GM19328 (cell line): ENCODE measurements at regions not wholly inside any gene's neighbourhood (a gene's known extent, or its start where the extent isn't known, plus 50 kb on each side); places are given as distances from the start of the nearest gene placed in this dataset.

Experiments used
- ATAC-seq: cut with Tn5 transposase; IDR thresholded peaks from one replicate; pipeline ENCODE4 v1.9.1; 2021; ENCODE audit warnings: mild to moderate bottlenecking, moderate library complexity; ENCODE audit not compliant: unreplicated experiment

DNA sequence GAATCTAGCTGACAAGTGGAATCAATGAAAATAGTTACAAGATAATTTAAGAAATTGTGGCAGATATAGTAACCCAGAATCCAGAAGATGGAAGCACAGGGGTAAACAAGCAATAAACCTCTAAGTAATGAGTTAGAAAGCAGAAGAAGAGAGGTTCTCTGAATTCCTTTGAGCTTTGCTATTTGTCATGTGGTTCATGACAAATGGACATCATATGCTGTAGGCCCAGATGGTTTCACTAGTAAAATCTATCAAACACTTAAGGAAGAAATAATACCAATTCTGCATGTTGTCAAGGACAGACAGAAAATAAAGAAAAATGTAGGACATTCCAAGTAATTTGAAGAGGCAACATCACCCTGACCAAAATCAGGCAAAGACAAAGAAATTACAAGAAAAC lies 480.8 kb upstream of the INTU start:
- ATAC-seq: no peak

DNA sequence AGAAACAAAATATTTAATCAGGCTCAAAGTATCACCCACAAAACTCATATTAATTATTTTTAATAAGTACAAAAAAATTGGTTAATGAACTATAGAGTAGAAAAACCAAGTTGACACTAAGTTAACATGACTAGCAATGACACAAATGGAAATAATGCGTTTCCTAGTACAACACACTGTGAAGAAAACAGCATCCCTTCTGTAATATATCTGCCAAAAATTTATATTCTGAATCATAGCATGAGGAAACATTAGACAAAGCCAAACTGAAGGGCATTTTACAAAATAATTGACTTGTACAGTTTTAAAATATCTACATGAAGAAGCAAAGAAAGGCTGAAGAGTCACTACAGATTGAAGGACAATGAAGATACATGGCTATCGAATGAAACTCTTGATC lies 477.6 kb upstream of the INTU start:
- ATAC-seq: no peak

DNA sequence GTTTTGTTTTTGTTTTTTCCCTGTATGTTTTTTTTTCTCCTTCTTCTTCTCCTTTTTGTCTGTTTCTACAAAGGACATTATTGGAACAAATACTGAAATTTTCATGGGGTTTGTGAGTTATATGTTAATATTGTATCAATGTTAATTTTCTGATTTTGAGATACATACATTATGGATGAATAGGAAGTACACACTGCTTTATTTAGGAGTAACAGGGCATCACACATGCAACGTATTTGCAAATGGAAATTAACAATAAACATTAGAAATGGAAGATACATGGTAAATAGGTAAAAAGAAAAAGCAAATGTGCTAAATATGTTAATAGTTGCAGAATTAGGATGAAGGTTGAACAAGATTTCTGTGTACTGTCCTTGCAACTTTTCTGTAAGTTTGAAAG lies 477.2 kb upstream of the INTU start:
- ATAC-seq: no peak

DNA sequence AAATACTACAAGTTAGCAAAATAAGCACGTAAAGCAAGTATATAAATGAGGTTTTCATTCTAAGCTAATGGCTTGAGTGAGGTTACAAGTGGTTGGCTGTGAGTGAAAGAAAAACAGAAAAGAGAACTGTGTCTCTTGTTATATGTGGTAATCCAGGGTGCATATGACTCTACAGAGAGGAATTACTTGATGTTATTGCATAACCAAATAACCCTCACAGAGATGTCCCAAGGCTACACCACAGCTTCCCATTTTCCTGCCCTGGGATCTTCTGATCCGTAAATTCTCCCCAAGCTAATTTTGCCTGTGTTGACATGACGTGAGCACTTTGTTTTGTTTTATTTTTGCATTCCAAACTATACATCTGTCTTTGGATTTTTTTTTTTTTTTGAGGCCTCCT lies 470.0 kb upstream of the INTU start:
- ATAC-seq: no peak

DNA sequence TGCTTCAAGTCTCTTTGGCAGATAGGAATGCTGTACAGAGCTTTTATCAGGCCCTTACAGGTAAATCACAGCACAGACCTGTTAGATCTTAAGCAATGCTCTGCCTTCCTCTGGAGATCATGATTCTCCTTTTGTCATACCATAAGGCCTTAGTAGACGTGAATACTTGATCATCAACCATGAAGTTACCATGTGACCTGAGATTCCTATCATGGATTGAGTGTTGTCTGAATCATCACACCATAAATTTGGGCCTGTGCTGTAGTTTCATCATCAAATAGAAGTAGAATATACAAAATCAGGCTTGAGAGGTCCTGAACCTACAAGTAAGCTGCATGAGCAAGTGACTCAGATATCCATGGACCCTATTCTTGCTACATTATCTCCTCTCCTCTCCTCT lies 466.8 kb upstream of the INTU start:
- no peak for ATAC-seq

DNA sequence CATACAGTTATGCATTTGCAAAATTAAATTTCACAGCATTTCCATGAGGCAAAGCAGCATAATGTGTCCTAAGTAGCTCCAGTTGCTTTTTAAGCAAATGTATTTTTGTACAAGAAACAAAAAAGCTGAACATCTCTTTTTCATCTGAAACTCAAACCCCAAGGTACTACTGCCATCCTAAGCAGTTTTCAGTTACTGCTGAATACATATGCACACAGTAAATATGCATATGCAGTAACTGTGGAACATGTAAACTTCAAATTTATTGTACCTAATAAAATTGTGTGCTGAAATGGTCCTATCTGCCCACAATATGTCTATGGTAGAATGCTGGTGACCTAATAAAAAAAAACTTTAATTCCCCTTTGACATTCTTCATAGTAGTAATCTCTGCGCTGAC lies 458.6 kb upstream of the INTU start:
- no peak for ATAC-seq

DNA sequence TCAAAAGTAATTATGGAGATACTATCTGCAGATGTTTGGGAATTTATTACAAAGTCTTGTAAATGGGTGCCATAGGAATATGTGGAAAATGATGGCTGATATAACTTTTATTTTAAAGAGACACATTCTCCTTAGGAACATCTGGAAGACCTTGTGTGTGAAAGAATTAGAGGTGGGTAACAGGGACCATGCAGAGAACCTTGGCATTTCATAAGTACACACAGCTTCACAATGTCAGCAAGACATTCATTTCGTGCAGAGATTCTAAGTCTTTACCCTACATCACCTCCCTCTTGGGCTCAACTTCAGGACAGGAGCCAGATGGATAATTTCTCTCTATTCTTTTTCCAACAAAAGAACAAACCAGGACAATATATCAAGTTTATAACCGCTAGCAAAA lies 458.1 kb upstream of the INTU start:
- no peak for ATAC-seq

DNA sequence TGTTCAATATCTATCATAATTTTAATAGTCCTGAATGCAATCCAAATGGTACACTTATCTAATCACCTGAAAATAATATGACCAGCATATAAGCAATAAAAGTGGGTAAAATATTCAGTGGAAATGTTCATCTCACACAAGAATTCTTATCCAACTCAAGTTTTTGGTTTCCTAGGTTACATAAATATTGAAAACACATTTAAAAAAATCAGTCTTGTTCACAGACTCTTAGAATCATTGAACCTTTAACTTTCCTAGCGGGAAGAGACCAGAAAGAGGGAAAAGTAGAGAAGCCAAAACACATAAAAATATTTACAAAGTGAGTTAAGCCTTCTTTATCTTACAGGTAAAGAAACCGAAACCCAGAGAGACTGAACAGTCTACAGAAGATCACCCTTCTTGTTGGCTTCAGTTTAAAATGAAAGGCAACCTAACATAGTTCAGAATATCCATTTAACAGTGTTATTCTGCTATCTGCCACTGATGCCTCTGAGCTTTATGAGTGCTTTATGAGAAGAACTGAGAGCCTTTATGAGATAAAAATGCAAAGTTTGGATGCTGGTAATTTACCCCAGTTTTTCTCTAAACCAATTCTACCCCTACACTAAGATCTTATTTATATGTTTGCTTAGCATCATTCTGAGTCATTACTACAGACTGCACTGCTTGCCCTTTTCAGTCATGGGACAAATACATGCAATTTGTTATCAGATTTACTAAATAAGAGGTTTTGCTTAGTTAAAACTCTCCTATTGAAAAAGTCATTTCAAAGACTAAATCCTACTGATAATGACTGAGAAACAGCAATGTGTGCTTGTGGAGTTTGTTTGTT lies 453.3 kb upstream of the INTU start:
- ATAC-seq: no peak

DNA sequence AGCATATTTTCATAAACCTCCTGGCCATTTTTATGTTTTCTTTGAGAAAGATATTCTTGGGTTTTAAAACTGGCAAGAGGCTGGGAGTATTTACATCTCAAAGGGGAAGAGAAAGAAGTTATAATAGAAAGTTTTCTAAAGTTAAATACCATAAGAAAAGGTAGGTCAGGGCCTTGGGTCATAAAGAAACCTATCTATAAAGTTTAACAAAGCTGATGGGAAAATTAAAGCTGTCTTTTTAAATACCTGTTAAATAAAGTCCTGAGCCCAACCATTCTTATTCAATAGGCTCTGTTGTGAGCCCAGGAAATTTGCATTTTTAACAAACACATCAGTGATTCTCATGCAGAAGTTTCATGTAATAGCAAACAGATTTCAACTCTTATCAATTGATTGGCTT lies 451.8 kb upstream of the INTU start:
- no peak for ATAC-seq

DNA sequence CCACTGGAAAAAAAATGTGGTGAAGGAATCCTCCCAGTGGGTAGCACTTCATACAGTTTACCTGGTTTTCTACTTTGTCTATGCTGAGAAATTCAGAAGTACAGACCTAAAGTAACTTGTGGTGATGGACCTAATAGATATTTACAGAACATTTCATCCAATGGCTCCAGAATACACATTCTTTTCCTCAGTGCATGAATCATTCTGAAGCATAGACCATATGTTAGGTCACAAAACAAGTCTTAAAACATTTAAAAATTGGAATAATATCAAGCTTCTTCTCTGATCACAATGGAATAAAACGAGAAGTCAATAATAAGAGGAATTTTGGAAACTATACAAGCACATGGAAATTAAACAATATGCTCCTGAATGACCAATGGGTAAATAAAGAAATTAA lies 450.1 kb upstream of the INTU start:
- ATAC-seq: no peak

DNA sequence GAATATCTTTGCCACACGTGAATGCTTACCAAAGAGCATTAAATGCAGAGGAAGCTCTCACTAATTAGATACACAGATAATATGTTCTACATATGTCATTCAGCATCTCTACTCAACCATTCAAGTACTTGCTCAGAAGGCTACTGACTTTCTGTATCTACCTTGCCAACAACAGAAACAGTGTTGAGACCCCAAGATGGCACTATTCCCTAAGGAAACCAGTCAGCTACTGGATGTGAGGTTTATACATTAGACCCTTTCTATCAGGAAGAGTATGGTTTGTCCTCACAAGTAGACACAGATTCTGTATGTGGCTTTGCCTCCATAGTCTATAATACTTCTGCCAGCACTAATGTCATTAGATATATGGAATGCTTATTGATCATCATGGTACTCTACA lies 443.9 kb upstream of the INTU start:
- ATAC-seq: no peak

DNA sequence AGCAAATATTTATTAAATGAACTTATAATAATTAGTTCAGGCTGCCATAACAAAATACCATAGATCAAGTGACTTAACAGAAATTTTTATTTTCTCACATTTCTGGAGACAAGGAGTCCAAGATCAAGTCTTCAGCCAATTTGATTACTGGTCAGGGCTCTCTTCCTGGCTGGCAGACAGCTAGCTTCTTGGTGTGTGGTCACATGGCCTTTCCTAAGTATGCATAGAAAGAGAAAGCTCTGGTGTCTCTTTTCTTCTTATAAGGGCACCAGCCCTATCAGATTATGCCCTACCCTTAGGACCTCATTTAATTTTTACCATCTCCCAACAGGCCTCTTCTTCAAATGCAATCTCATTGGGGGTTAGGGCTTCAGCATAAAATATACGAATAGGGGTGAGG lies 438.5 kb upstream of the INTU start:
- no peak for ATAC-seq

DNA sequence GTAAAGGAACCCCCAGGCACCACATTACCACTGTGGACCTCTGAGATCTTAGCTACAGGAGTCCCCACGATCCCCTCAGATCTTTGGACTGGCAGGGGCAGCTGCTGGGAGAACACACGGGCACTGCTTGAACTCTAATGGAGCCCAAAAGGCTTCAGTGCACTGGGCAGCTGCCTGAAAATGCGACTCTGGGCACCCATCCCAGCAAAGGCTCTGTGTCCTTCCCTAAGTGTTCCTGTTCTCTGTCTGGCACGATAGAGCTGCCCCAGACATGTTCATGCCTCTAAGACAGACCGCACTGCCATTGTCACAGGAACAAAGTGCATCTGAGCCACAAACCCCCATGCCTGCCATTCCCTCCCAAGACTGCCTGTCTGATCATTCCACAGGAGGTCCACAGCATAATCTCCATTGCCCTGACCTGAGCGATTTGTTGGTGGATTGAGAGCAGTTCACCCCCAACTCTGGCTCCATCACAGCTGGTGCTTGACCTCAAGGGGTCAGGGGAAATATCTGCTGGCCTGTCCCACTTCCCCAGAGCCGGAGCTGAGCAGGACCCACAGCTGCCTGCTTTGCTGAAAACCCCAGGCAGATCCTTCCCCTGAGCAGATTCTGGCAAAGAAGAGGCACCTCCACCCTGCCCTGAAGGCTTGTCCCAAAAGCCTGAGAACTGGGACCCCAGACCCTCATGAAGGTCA lies 436.0 kb upstream of the INTU start:
- no peak for ATAC-seq

DNA sequence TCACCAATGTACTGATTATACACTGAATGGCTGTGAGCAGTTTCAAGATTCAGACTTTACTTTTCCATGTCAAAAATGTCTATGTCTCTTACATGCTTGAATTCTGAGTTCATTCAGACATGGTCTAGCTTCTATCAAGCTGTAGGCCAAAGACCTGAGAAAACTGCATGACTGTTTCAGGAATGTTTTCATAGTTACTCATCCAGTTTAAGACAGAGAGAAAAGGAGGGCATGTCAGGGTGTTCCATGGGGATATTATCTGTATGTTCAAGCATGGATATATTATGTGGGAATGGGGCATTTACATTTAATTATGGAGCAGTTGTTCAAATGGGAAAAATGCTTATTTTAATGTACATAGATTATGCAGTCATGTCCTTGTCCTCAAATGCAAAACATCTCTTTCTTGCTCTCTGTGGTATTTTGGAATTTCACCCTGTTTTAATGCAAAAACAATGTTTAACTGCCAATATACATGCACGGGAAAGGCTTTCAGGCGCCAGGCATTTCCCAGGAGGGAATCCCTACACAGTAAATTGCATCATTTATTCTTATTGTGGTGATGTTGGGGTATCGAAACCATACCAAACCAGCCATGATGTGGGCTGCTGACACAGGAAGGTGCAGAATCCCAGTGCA lies 429.1 kb upstream of the INTU start:
- ATAC-seq: no peak

DNA sequence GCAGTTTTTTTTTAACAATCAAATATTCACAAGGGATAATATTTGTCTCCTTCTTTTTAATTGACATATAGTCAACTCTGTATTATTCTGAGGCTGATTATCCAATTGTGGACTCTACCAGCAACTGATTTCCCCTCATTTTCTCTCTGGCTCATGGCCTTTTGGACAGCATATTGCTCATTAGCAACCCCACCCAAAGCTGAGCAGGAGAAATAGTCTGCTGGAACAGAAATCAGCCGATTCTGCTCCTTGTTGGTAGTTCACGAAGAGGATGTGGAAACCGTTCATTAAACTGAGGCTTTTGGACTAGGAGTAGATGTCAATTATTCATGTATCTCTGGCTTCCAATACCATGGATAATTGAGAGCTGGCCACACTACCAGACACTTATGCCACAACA lies 428.4 kb upstream of the INTU start:
- no peak for ATAC-seq

DNA sequence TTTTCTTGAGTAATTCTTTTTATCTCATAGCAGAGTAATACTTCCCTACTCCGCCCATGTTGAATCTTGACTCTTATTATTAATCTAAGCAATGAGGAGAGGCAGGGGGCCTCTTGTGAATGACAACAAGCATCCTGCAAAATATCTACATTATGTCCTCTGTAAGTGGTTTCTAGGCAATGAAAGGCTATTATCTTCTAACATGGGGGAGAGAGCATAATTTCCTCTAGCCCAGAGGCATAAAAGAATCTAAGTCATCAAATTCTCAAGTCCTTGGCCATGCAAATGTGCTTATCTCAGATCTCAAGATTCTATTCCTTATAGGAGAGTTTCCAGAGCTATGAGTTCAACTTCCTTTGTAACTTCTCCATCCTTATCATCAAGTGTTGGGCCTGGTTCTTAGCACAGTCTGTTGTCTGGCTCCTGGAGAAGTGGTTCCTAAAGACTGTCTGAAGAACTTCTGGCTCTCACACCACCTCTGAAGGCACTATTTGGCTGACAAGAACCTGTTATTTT lies 423.1 kb upstream of the INTU start:
- ATAC-seq: no peak

DNA sequence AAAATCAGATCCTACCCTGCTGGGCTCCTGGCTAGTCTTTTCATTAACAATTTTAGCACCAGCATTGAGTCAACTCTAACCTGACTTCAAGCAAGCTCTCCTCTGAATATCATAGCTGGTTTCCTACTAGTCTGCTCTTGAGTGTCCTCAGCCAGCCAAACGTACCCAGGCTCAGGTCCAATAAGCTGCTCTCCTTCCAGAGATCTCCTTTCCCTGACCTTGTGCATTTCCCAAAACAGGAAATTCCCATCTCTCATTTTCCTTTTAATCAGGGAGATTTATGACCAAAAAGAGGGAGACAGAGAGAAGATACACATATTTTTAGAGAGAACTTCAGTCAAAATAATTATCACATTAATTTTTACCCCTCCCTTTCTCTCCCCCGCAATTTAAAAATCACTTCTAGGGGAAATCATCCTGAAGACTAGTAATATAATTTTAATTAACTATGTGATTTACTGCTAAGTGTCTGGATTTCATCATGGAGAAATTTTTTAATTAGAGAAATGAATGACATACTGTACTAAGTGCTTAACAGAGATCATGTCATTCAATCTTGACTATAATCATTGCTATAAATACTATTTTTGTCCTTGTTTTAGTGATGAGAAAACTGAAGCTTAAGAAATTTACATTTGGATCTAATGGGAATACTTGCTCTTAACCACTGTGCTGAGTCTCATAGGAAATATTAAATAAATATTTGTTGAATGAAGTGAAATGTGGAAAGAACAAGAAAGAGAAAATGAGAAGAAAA lies 421.7 kb upstream of the INTU start:
- no peak for ATAC-seq

DNA sequence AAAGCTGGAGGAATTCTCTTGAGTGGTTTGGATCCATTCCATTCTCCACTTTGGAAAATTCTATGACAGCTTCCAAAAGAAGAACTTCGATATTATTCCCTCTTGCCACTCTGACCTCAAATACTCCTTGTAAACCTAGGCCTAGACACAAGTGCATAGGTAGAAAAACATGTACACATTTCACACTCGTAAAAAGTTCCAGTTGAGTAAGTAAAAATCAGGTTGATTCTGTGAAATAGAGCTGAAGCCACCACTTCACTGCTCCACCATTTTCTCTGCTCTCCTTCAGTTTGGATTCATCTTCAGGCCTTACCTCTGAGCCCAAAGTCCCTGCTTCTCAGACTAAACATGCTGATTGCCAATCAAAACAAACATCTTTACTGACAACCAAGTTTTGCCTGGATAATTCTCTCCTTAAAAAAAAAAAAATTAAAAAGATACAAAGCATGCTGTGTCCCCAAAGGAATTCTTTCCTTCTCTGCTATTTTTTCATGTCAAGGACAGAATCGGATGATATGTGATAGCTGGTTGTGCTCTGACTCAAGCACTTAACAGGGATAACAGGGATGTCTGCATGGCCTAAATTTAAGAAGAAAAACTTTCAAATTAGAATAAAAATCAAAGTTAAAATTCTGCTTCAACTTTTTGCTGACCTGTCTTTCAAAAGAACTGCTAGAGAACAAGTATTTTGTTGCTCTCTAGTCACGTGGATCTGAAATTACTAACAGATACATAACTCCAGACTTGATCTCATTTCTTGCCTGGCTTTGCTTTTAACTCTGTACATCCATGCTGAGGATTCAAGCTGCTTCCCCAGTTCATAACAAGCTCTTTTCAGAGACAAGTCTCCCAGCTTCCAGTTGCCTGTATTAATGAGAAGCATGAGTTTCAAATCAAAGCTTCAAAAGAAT lies 420.9 kb upstream of the INTU start:
- ATAC-seq: no peak

DNA sequence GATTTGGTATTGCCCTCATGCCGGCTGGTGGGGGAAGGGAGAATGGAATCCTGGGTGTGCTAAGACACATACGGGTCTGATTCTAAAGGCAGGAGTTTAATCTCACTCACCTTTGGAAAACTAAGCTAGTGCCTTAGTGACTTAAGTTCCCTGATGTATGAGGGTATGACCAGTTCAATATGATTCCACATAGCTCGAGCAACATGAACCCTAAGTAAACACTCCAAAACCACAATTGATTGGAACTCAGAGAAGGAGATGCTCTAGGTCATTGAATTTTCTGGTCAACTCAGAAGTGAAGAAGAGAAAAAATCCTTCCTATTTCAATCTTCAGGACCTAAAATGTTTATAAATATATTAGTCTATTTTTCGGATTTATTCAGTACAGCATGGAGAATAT lies 420.1 kb upstream of the INTU start:
- no peak for ATAC-seq

DNA sequence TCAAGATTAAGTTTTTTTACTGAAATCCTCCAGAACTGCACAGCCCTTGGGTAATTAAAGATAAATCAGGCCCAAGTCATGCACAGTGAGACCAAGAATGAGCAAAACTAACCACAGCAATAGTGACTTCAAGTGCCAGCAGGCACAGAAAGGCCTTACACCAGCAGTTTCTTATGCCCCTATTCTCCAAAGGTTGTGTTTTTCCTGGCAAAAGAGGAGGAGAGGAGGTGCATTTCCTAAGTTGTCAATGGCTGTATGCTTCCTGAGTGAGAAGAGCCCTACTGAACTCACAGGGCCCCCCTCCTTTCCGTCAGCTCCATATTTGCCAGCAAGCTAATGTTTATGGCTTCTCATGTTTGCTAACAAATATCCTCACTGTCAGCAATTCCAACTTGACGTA lies 418.7 kb upstream of the INTU start:
- ATAC-seq: no peak
